Ishikawa (cell line): ENCODE measurements at regions not wholly inside any gene's neighbourhood (a gene's known extent, or its start where the extent isn't known, plus 50 kb on each side); places are given as distances from the start of the nearest gene placed in this dataset.

Source experiments
- CEBPB ChIP-seq: IDR thresholded peaks from 2 replicates; pipeline ENCODE4 v1.6.1; 2012
- CREB1 ChIP-seq: IDR thresholded peaks from 2 replicates; pipeline ENCODE4 v1.6.1; 2012; ENCODE audit warnings: low read depth
- EGR1 ChIP-seq: IDR thresholded peaks from 2 replicates; pipeline ENCODE4 v1.6.1; 2012
- EP300 ChIP-seq: IDR thresholded peaks from 2 replicates; pipeline ENCODE4 v1.6.1; 2012; ENCODE audit warnings: borderline replicate concordance
- FOXM1 ChIP-seq: IDR thresholded peaks from 2 replicates; pipeline ENCODE4 v1.6.1; 2012; ENCODE audit warnings: low read depth, borderline replicate concordance
- MAX ChIP-seq: IDR thresholded peaks from 2 replicates; pipeline ENCODE4 v1.6.1; 2012
- NFIC ChIP-seq: IDR thresholded peaks from 2 replicates; pipeline ENCODE4 v1.6.1; 2012
- RAD21 ChIP-seq: IDR thresholded peaks from 2 replicates; pipeline ENCODE4 v1.6.1; 2012; ENCODE audit warnings: low read depth
- REST ChIP-seq: IDR thresholded peaks from 2 replicates; pipeline ENCODE4 v1.6.1; 2012; ENCODE audit warnings: low read depth, mild to moderate bottlenecking
- TAF1 ChIP-seq: IDR thresholded peaks from 2 replicates; pipeline ENCODE4 v1.6.1; 2012; ENCODE audit warnings: low read depth, mild to moderate bottlenecking
- TCF12 ChIP-seq: IDR thresholded peaks from 2 replicates; pipeline ENCODE4 v1.6.1; 2012; ENCODE audit warnings: low read depth
- TEAD4 ChIP-seq: IDR thresholded peaks from 2 replicates; pipeline ENCODE4 v1.6.1; 2012
- YY1 ChIP-seq: IDR thresholded peaks from 2 replicates; pipeline ENCODE4 v1.6.1; 2012; ENCODE audit warnings: low read depth
- ZBTB7A ChIP-seq: IDR thresholded peaks from 2 replicates; pipeline ENCODE4 v1.6.1; 2012; ENCODE audit warnings: low read depth
- TF ChIP-seq, protein P1 (sequence below): IDR thresholded peaks from 2 replicates; pipeline ENCODE4 v1.6.1; 2012

GRCh38 chr4:81799371-81799770, 327.7 kb upstream of the RASGEF1B start:
- TF ChIP-seq EP300: no peak
- no peak for TF ChIP-seq FOXM1
- TF ChIP-seq YY1: no peak
- TF ChIP-seq RAD21: no peak
- TF ChIP-seq CREB1: no peak
- TF ChIP-seq REST: no peak
- TF ChIP-seq TAF1: no peak
- TF ChIP-seq TEAD4: no peak
- no peak for TF ChIP-seq EGR1
- TF ChIP-seq TCF12: no peak
- no peak for TF ChIP-seq MAX
- TF ChIP-seq ZBTB7A: no peak
- TF ChIP-seq, protein P1, sequence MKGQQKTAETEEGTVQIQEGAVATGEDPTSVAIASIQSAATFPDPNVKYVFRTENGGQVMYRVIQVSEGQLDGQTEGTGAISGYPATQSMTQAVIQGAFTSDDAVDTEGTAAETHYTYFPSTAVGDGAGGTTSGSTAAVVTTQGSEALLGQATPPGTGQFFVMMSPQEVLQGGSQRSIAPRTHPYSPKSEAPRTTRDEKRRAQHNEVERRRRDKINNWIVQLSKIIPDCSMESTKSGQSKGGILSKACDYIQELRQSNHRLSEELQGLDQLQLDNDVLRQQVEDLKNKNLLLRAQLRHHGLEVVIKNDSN: no peak
- no peak for TF ChIP-seq NFIC

GRCh38 chr4:81796790-81797528, 325.3 kb upstream of the RASGEF1B start:
- TF ChIP-seq EGR1: no peak
- no peak for TF ChIP-seq FOXM1
- TF ChIP-seq, protein P1: no peak
- TF ChIP-seq TAF1: no peak
- no peak for TF ChIP-seq REST
- TF ChIP-seq EP300: no peak
- no peak for TF ChIP-seq RAD21
- TF ChIP-seq MAX: no peak
- no peak for TF ChIP-seq CREB1
- no peak for TF ChIP-seq CEBPB
- TF ChIP-seq YY1: no peak
- no peak for TF ChIP-seq TEAD4
- TF ChIP-seq TCF12: no peak

DNA sequence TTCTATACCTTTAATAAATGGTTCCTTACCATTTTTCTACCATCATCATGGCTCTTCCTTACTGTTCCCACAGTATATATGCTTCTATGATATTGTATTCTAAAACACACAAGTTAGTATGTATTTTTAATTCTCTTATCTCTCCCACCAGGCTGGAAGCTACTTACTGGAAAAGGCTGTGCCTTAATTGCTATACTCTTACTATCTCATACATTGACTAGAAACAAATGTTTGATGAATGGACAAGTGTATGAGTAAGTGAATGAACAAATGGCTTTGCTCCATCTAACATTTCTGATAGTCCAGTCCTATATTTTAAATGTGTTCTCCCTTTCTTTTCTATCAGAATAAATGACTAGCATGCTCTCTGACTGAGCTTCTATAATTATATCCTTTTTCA, 320.8 kb upstream of the RASGEF1B start:
- TF ChIP-seq TCF12: no peak
- TF ChIP-seq FOXM1: no peak
- no peak for TF ChIP-seq TAF1
- TF ChIP-seq EGR1: no peak
- TF ChIP-seq RAD21: no peak
- no peak for TF ChIP-seq EP300
- TF ChIP-seq, protein P1: no peak
- no peak for TF ChIP-seq NFIC
- TF ChIP-seq REST: no peak

DNA sequence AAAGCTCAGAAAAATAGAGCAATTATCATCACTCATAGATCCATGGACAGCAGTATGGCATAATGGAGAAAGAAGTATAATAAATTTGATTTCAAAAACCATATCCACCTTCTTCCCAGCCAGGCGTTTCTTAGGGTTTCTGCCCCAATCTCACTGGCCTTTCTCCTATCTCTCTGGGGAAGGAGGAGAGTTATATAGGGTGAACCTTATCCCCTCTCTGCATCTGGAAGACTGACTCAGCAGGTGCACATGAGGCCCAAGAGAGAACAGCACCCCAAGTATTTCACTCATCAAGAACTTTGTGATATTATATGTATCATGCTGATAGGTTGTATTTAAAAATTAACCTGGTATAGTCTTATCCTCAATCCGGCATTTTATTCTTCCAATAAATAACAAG, 318.8 kb upstream of the RASGEF1B start:
- TF ChIP-seq FOXM1 (no peak), CREB1 (no peak), TEAD4 (no peak), MAX (no peak), TAF1 (no peak), REST (no peak), YY1 (no peak), NFIC (no peak), RAD21 (no peak), EGR1 (no peak), TCF12 (no peak), CEBPB (no peak), ZBTB7A (no peak), EP300 (no peak)
- TF ChIP-seq, protein P1: no peak
